RPMI7951 (cell line): ENCODE measurements at regions not wholly inside any gene's neighbourhood (a gene's known extent, or its start where the extent isn't known, plus 50 kb on each side); places are given as distances from the start of the nearest gene placed in this dataset.
"Not testable (repeated sequence)": the region's sequence is repeated elsewhere in the genome, so short reads cannot be mapped to it uniquely, and the experiment has no call there.

Experiments
- DNase-seq: peaks from one replicate; pipeline ENCODE4 v3.0.0-alpha.2; 2012; ENCODE audit warnings: low read depth

- DNase-seq: no peak
These were observed 166.3 kb downstream of the KIF26A start for GRCh38 chr14:104304451-104305351.

- no peak for DNase-seq
These were observed 167.4 kb downstream of the KIF26A start for GRCh38 chr14:104305511-104306449.

- DNase-seq: no peak
These were observed 168.2 kb downstream of the KIF26A start for GRCh38 chr14:104306450-104307040.

GRCh38 chr14:104307246-104307626 is 168.8 kb downstream of the KIF26A start:
- no peak for DNase-seq

- no peak for DNase-seq
These were observed 169.4 kb downstream of the KIF26A start for GRCh38 chr14:104307627-104308401.

- DNase-seq: not testable (repeated sequence)
These were observed 170.1 kb downstream of the KIF26A start for GRCh38 chr14:104308534-104308933.

- DNase-seq: no peak
These were observed 171.4 kb downstream of the KIF26A start for GRCh38 chr14:104309657-104310369.

- no peak for DNase-seq
These were observed 173.0 kb downstream of the KIF26A start for GRCh38 chr14:104311358-104311757.

- DNase-seq: no peak
These were observed 175.3 kb downstream of the KIF26A start for GRCh38 chr14:104313674-104314073.

- no peak for DNase-seq
These were observed 176.0 kb downstream of the KIF26A start for GRCh38 chr14:104314251-104314941.

- no peak for DNase-seq
These were observed 176.8 kb downstream of the KIF26A start for GRCh38 chr14:104315169-104315568.

GRCh38 chr14:104315625-104316024 is 177.2 kb downstream of the KIF26A start:
- no peak for DNase-seq

- no peak for DNase-seq
These were observed 177.8 kb downstream of the KIF26A start for GRCh38 chr14:104316121-104316722.

GRCh38 chr14:104316723-104317491 is 178.5 kb downstream of the KIF26A start:
- DNase-seq: no peak

- DNase-seq: no peak
These were observed 179.1 kb downstream of the KIF26A start for GRCh38 chr14:104317492-104317805.

GRCh38 chr14:104317975-104318557 is 179.7 kb downstream of the KIF26A start:
- DNase-seq: no peak

GRCh38 chr14:104318558-104319490 is 180.4 kb downstream of the KIF26A start:
- no peak for DNase-seq
